ENCODE measurements at regions not wholly inside any gene's neighbourhood (a gene's known extent, or its start where the extent isn't known, plus 50 kb on each side); places are given as distances from the start of the nearest gene placed in this dataset.

GRCh38 chr12:130076126-130076525, 86.1 kb upstream of the FZD10 start:
- H3K4ac ChIP-seq (ENCODE audit: low read depth in 1 of 2, low read length in 2 of 2) = no peak overlapping the region
- H3K23ac ChIP-seq (ENCODE audit: low read length in 2 of 2) = no peak overlapping the region
- no peak overlapping the region for H2BK120ac ChIP-seq (ENCODE audit: low read depth, low read length)
- no peaks in the 10 kb centered on the region for H3K27me3 ChIP-seq (ENCODE audit: control insufficient read depth in 1 of 2, insufficient read depth in 1 of 2, low read length in 2 of 2)
- no peak overlapping the region for H2AFZ ChIP-seq (ENCODE audit: low read depth, low read length)
- no peak overlapping the region for H3K18ac ChIP-seq (ENCODE audit: low read depth in 1 of 2, low read length in 2 of 2)
- no peak overlapping the region for H4K8ac ChIP-seq (ENCODE audit: low read length)
- no peak overlapping the region for H3K4me2 ChIP-seq (ENCODE audit: low read length, poor library complexity, severe bottlenecking)
- no peak overlapping the region for H3K27ac ChIP-seq (ENCODE audit: low read length, poor library complexity, severe bottlenecking)
- H2BK15ac ChIP-seq (ENCODE audit: low read depth, poor library complexity, severe bottlenecking) = no peak overlapping the region
- H3K4me3 ChIP-seq (ENCODE audit: insufficient read depth in 1 of 2, low read depth in 1 of 2, low read length in 2 of 2) = no peak overlapping the region
- no peak overlapping the region for H2BK12ac ChIP-seq (ENCODE audit: low read length in 2 of 2)
- 74% methylated on average over 3 of the region's 3 CpGs for WGBS
- H3K9me3 ChIP-seq (ENCODE audit: control insufficient read depth, low read length) = no peaks in the 10 kb centered on the region
- H4K91ac ChIP-seq (ENCODE audit: low read length) = no peak overlapping the region
- H3K4me1 ChIP-seq (ENCODE audit: control insufficient read depth, insufficient read depth, low read depth, low read length) = no peaks in the 10 kb centered on the region
- no peak overlapping the region for H2BK5ac ChIP-seq (ENCODE audit: low read depth, low read length, poor library complexity, severe bottlenecking)
- no peak overlapping the region for H3K14ac ChIP-seq (ENCODE audit: low read length in 2 of 2)
- H2AK5ac ChIP-seq (ENCODE audit: low read length, severe bottlenecking) = no peak overlapping the region
- no peak overlapping the region for H3K9ac ChIP-seq (ENCODE audit: low read length)
- no peaks in the 10 kb centered on the region for H3K79me1 ChIP-seq (replicated peaks; ENCODE audit: low read length, poor library complexity, severe bottlenecking)
- no peak for DNase-seq
- H3K36me3 ChIP-seq (ENCODE audit: control insufficient read depth in 1 of 2, insufficient read depth in 2 of 2, low read depth in 1 of 2, low read length in 2 of 2) = no peaks in the 10 kb centered on the region

GRCh38 chr12:130076752-130077151, 85.5 kb upstream of the FZD10 start:
- Histone ChIP-seq H3K36me3 (ENCODE audit: control insufficient read depth in 1 of 2, insufficient read depth in 2 of 2, low read depth in 1 of 2, low read length in 2 of 2) (no peaks in the 10 kb centered on the region), H3K23ac (ENCODE audit: low read length in 2 of 2) (no peak overlapping the region), H3K4me3 (ENCODE audit: insufficient read depth in 1 of 2, low read depth in 1 of 2, low read length in 2 of 2) (no peak overlapping the region), H2BK15ac (ENCODE audit: low read depth, poor library complexity, severe bottlenecking) (no peak overlapping the region), H3K9ac (ENCODE audit: low read length) (no peak overlapping the region), H3K27ac (ENCODE audit: low read length, poor library complexity, severe bottlenecking) (no peak overlapping the region), H3K79me1 (replicated peaks; ENCODE audit: low read length, poor library complexity, severe bottlenecking) (no peaks in the 10 kb centered on the region), H3K9me3 (ENCODE audit: control insufficient read depth, low read length) (no peaks in the 10 kb centered on the region), H3K4me1 (ENCODE audit: control insufficient read depth, insufficient read depth, low read depth, low read length) (no peaks in the 10 kb centered on the region), H2BK12ac (ENCODE audit: low read length in 2 of 2) (no peak overlapping the region), H2BK120ac (ENCODE audit: low read depth, low read length) (no peak overlapping the region), H2AK5ac (ENCODE audit: low read length, severe bottlenecking) (no peak overlapping the region), H3K14ac (ENCODE audit: low read length in 2 of 2) (no peak overlapping the region), H2BK5ac (ENCODE audit: low read depth, low read length, poor library complexity, severe bottlenecking) (no peak overlapping the region), H3K27me3 (ENCODE audit: control insufficient read depth in 1 of 2, insufficient read depth in 1 of 2, low read length in 2 of 2) (no peaks in the 10 kb centered on the region), H4K91ac (ENCODE audit: low read length) (no peak overlapping the region), H3K18ac (ENCODE audit: low read depth in 1 of 2, low read length in 2 of 2) (no peak overlapping the region), H4K8ac (ENCODE audit: low read length) (no peak overlapping the region), H3K4me2 (ENCODE audit: low read length, poor library complexity, severe bottlenecking) (no peak overlapping the region), H3K4ac (ENCODE audit: low read depth in 1 of 2, low read length in 2 of 2) (no peak overlapping the region), H2AFZ (ENCODE audit: low read depth, low read length) (no peak overlapping the region)
- no peak for DNase-seq
- 57% methylated on average over 2 of the region's 5 CpGs for WGBS

DNA sequence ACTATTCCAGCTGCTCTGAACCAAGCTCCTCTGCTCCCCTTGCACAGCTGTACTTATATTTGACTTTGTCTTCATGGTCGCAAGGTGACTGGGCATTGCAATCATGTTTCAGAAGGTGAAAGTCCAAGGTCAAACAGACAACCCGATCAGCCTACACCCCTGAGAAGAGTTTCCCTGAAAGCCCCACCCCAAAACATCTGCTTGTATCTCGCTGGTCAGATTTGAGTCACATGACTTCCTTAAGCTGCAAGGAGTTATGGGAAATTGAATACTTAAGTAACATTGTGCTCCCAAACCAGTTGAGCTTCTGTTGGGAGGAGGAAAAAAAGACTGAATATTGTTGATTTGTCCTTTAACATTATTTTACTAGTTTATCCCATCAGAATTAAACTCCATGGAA, 83.4 kb upstream of the FZD10 start:
- Histone ChIP-seq H2BK12ac (ENCODE audit: low read length in 2 of 2) (no peak overlapping the region), H2BK120ac (ENCODE audit: low read depth, low read length) (no peak overlapping the region), H3K9me3 (ENCODE audit: control insufficient read depth, low read length) (no peaks in the 10 kb centered on the region), H3K18ac (ENCODE audit: low read depth in 1 of 2, low read length in 2 of 2) (no peak overlapping the region), H2AFZ (ENCODE audit: low read depth, low read length) (no peak overlapping the region), H3K9ac (ENCODE audit: low read length) (no peak overlapping the region), H3K27me3 (ENCODE audit: control insufficient read depth in 1 of 2, insufficient read depth in 1 of 2, low read length in 2 of 2) (no peaks in the 10 kb centered on the region), H3K4me3 (ENCODE audit: insufficient read depth in 1 of 2, low read depth in 1 of 2, low read length in 2 of 2) (no peak overlapping the region), H3K27ac (ENCODE audit: low read length, poor library complexity, severe bottlenecking) (no peak overlapping the region), H3K4me1 (ENCODE audit: control insufficient read depth, insufficient read depth, low read depth, low read length) (no peaks in the 10 kb centered on the region), H2BK5ac (ENCODE audit: low read depth, low read length, poor library complexity, severe bottlenecking) (no peak overlapping the region), H3K36me3 (ENCODE audit: control insufficient read depth in 1 of 2, insufficient read depth in 2 of 2, low read depth in 1 of 2, low read length in 2 of 2) (no peaks in the 10 kb centered on the region), H4K8ac (ENCODE audit: low read length) (no peak overlapping the region), H3K14ac (ENCODE audit: low read length in 2 of 2) (no peak overlapping the region), H3K79me1 (replicated peaks; ENCODE audit: low read length, poor library complexity, severe bottlenecking) (no peaks in the 10 kb centered on the region), H2BK15ac (ENCODE audit: low read depth, poor library complexity, severe bottlenecking) (no peak overlapping the region), H2AK5ac (ENCODE audit: low read length, severe bottlenecking) (no peak overlapping the region), H3K4me2 (ENCODE audit: low read length, poor library complexity, severe bottlenecking) (no peak overlapping the region), H3K23ac (ENCODE audit: low read length in 2 of 2) (no peak overlapping the region), H4K91ac (ENCODE audit: low read length) (no peak overlapping the region), H3K4ac (ENCODE audit: low read depth in 1 of 2, low read length in 2 of 2) (no peak overlapping the region)
- WGBS = 81% methylated on average over 2 of the region's 3 CpGs
- DNase-seq = no peak

DNA sequence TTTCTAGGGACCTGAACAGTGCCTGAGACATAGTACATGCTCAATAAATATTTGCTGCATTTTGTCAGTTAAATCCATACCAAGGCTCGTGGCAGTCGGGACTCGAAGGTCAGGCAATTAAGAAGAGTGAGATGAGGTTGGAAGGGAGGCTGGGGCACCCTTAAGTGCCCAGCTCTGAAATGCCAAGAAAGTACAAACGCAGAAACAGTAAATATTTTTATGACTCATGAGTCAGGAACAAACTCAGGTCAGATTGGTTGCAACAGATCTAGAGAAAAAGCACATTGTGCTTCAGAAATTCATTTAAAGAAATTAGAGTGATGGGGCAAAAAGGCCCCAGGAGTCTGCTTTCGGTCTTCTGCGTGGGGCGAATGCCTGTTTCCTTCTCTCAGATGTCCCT, 83.0 kb upstream of the FZD10 start:
- 53% methylated on average over 7 of the region's 7 CpGs for WGBS
- Histone ChIP-seq H2BK5ac (ENCODE audit: low read depth, low read length, poor library complexity, severe bottlenecking) (no peak overlapping the region), H3K4me3 (ENCODE audit: insufficient read depth in 1 of 2, low read depth in 1 of 2, low read length in 2 of 2) (no peak overlapping the region), H2BK120ac (ENCODE audit: low read depth, low read length) (no peak overlapping the region), H2BK15ac (ENCODE audit: low read depth, poor library complexity, severe bottlenecking) (no peak overlapping the region), H3K79me1 (replicated peaks; ENCODE audit: low read length, poor library complexity, severe bottlenecking) (no peaks in the 10 kb centered on the region), H2AK5ac (ENCODE audit: low read length, severe bottlenecking) (no peak overlapping the region), H3K18ac (ENCODE audit: low read depth in 1 of 2, low read length in 2 of 2) (no peak overlapping the region), H3K14ac (ENCODE audit: low read length in 2 of 2) (no peak overlapping the region), H2BK12ac (ENCODE audit: low read length in 2 of 2) (no peak overlapping the region), H3K4ac (ENCODE audit: low read depth in 1 of 2, low read length in 2 of 2) (no peak overlapping the region), H2AFZ (ENCODE audit: low read depth, low read length) (no peak overlapping the region), H3K9me3 (ENCODE audit: control insufficient read depth, low read length) (no peaks in the 10 kb centered on the region), H4K8ac (ENCODE audit: low read length) (no peak overlapping the region), H3K36me3 (ENCODE audit: control insufficient read depth in 1 of 2, insufficient read depth in 2 of 2, low read depth in 1 of 2, low read length in 2 of 2) (no peaks in the 10 kb centered on the region), H3K4me2 (ENCODE audit: low read length, poor library complexity, severe bottlenecking) (no peak overlapping the region), H3K4me1 (ENCODE audit: control insufficient read depth, insufficient read depth, low read depth, low read length) (no peaks in the 10 kb centered on the region), H3K9ac (ENCODE audit: low read length) (no peak overlapping the region), H3K27me3 (ENCODE audit: control insufficient read depth in 1 of 2, insufficient read depth in 1 of 2, low read length in 2 of 2) (no peaks in the 10 kb centered on the region), H3K23ac (ENCODE audit: low read length in 2 of 2) (no peak overlapping the region), H4K91ac (ENCODE audit: low read length) (no peak overlapping the region), H3K27ac (ENCODE audit: low read length, poor library complexity, severe bottlenecking) (no peak overlapping the region)
- DNase-seq = peak; percentile 4

All from mesenchymal stem cell (in vitro differentiated cells and primary cell).